ENCODE measurements at regions not wholly inside any gene's neighbourhood (a gene's known extent, or its start where the extent isn't known, plus 50 kb on each side); places are given as distances from the start of the nearest gene placed in this dataset.

GRCh38 chr12:130017591-130018449 is 114.0 kb upstream of the TMEM132D start:
- intact Hi-C loops (cut with micrococcal nuclease): no loop called here

- intact Hi-C loops (cut with micrococcal nuclease): no loop called here
These were observed 114.8 kb upstream of the TMEM132D start for GRCh38 chr12:130018614-130019013.

- intact Hi-C loops (cut with micrococcal nuclease): loop anchor here (1.0 kb wide), 1 partner anchor 309 kb away; no protein-coding TSS in a partner anchor
These were observed 122.9 kb upstream of the TMEM132D start for GRCh38 chr12:130026608-130027176.

DNA sequence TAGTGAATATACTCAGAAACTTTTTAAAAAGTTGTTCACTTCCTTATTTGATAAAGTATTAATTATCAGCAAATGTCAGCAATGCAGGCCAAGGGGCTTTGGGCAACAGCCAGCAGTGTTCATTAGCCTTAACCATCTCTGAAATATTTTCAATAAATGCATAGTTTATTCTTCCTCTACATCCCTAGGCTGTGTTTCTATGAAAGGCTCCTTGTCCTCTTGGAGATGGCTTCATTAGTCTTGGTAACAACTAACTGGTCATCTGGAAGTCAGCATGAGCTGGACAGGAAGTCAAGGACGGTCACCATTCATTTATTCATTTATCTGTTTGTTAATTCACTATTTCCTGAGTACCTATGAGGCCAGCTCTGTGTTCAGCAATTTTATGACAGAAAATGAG is 124.0 kb upstream of the TMEM132D start:
- intact Hi-C loops (cut with micrococcal nuclease): no loop called here

- intact Hi-C loops (cut with micrococcal nuclease): no loop called here
These were observed 125.3 kb upstream of the TMEM132D start for GRCh38 chr12:130029151-130029550.

GRCh38 chr12:130031041-130031440 is 127.2 kb upstream of the TMEM132D start:
- intact Hi-C loops (cut with micrococcal nuclease): no loop called here

GRCh38 chr12:130031571-130032189 is 127.9 kb upstream of the TMEM132D start:
- intact Hi-C loops (cut with micrococcal nuclease): no loop called here

- intact Hi-C loops (cut with micrococcal nuclease): no loop called here
These were observed 120.1 kb upstream of the FZD10 start for GRCh38 chr12:130041983-130042812.

GRCh38 chr12:130043685-130044406 is 118.4 kb upstream of the FZD10 start:
- intact Hi-C loops (cut with micrococcal nuclease): no loop called here

DNA sequence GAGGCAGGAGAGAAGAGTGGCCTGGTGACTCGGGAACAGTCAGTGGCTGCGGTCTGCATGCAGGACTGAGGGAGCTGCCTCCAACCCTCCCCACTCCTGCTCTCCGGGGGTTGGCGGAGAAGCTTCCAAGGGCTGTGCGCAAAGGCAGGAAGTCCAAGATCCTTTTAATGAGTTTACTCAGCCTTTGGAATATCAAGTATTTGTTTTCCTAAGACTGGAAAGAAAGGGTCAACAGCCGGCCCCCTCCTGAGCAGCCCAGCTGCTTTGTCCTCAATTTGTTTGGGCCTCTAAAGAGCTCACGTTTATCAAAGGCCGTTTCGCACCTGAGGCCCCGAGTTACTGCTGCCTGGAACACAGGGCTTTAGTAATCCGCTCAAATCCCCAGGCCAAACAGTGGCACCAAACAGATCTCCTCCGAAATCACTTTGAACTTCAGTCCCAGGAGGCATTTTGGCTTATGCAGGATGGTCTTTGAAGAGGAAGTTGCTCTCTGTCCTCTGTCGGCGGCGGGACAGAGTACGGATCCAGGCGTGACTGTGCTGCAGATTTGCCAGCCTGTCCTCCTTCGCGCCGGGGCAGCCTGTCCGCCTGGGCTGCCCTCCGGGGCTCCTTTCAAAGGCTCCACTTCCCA is 117.2 kb upstream of the FZD10 start:
- intact Hi-C loops (cut with micrococcal nuclease): no loop called here

DNA sequence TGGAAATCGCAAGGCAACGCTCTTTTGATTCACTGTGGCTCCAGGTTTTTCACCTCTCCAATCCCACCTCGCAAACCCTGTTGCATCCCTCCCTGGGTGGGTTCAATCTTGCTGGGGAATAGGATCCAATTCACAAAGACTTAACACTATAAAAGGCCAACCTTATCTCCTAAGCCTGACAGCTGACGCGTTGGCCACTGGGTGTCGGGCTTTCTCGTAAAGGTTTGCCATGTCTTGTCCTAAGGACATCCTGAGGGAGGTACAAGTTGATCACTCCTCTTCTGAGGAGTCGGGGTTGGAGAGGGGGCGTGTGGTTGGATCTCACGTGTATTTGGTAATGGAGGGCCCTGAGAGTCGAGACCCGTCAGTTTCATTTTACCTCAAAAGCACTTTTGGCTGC is 112.6 kb upstream of the FZD10 start:
- intact Hi-C loops (cut with micrococcal nuclease): no loop called here

DNA sequence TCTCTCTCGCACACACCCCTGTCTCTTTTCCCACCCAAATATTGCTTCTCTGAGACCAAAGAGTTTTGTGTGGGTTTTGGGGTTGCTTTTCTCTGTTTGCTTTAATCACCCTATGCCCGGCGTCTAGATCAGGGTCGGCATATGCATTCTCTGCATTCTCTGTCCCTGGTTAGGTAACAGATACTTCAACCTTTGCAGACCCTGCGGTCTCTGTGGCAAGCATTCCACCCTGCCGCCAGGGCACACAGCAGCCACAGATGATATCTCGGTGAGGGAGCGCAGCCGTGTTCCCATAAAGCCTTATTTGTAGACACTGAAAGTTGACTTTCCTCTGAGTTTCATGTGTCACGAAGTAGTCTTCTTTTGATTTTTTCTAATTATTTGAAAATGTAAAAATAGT is 110.4 kb upstream of the FZD10 start:
- intact Hi-C loops (cut with micrococcal nuclease): no loop called here

- intact Hi-C loops (cut with micrococcal nuclease): no loop called here
These were observed 108.6 kb upstream of the FZD10 start for GRCh38 chr12:130053651-130054069.

- intact Hi-C loops (cut with micrococcal nuclease): no loop called here
These were observed 107.5 kb upstream of the FZD10 start for GRCh38 chr12:130054803-130055202.

- intact Hi-C loops (cut with micrococcal nuclease): no loop called here
These were observed 103.3 kb upstream of the FZD10 start for GRCh38 chr12:130058926-130059472.

GRCh38 chr12:130063866-130064265 is 98.4 kb upstream of the FZD10 start:
- intact Hi-C loops (cut with micrococcal nuclease): no loop called here

- intact Hi-C loops (cut with micrococcal nuclease): no loop called here
These were observed 97.3 kb upstream of the FZD10 start for GRCh38 chr12:130064999-130065398.

DNA sequence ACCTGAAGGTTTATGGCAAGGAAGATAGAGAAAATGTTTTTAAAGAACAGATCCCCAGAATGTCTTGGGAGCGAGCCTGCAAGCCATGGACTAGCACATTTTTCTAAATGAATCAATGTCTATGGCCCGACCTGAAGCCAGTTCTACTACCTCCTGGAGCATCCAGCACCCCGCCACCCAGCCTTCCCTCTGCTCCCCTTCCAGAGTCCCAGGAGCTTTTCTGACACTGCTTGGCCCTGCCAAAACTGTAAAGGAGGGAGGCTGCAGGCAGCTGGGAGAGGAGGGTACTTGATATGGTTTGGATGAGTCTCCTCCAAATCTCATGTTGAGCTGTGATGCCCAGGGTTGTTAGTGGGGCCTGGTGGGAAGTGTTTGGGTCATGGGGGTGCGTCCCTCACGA is 95.5 kb upstream of the FZD10 start:
- intact Hi-C loops (cut with micrococcal nuclease): no loop called here

GRCh38 chr12:130068741-130069140 is 93.5 kb upstream of the FZD10 start:
- intact Hi-C loops (cut with micrococcal nuclease): no loop called here

DNA sequence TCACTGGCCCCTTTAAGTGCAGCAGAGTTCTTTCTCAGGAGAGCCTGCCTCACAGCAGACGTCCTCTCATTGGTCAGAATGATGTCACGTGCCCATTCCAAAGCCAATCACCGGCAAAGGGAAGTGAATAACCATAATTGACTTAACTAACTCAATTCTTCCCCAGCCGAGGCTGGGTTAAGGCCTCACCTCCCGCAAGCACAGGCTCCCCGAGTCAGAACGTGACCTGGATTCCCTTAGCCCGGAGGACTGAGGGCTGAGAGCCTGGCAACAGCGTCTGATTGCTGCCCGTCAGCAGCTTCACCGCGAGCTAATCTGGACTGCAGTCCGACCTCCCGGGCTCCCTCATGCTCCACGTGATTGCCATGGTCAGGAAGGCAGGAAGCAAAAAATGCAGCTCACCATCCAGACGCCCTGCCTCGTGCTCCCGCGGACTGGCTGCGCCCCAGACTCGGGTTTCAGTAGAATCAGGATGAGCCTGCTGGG is 92.1 kb upstream of the FZD10 start:
- intact Hi-C loops (cut with micrococcal nuclease): no loop called here

All from T-helper 2 cell treated with Interferon-gamma antibody and Interleukin-4, amounts not matched to agents 100 ng/mL and 5 ng/mL, for 36 hours (primary cell).